ENCODE measurements at regions not wholly inside any gene's neighbourhood (a gene's known extent, or its start where the extent isn't known, plus 50 kb on each side); places are given as distances from the start of the nearest gene placed in this dataset.

DNA sequence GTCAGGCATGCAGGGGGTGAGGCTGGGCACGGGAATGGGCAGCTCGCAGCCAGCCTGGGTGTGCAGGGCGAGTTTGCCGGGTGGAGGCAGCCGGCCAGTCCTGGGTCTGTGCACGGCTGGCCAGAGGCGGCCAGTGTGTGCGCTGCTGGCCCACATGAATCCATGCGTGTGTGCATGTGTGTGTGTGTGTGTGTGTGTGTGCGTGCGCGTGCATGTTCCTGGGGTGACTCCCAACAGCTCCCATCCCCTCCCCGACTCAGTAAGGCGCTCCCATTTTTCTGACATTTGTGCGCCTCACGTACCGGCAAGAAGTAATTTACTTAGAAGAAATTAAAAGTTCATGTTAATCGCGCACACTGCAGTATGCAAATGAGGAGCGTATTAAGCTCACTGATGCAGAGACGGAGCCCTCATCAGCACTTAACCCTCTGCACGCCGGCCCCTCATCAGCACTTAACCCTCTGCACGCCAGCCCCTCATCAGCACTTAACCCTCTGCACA, 55.4 kb upstream of the ACSF3 start:
- no peak overlapping the region for H3K4me3 ChIP-seq (ENCODE audit: low read length)
- DNase-seq: no peak
- no peaks in the 10 kb centered on the region for H3K36me3 ChIP-seq (ENCODE audit: control insufficient read depth, insufficient read depth, low read length)
- Mint-ChIP-seq H3K4me3 (no peak overlapping the region), H3K27me3 (ENCODE audit: insufficient read depth) (peaks cover 2% of the 10 kb centered on the region), H3K36me3 (ENCODE audit: low read depth) (no peaks in the 10 kb centered on the region), H3K4me1 (peaks cover 10% of the 10 kb centered on the region), H3K27ac (no peak overlapping the region), H3K9me3 (no peaks in the 10 kb centered on the region)
- H3K27me3 ChIP-seq (ENCODE audit: control insufficient read depth, insufficient read depth, low read length, poor library complexity, severe bottlenecking): no peaks in the 10 kb centered on the region
- no peaks in the 10 kb centered on the region for H3K4me1 ChIP-seq (ENCODE audit: control insufficient read depth, insufficient read depth, low read length)
- H3K9me3 ChIP-seq (ENCODE audit: control insufficient read depth, low read length): no peaks in the 10 kb centered on the region
- no peak overlapping the region for H3K9ac ChIP-seq (ENCODE audit: extremely low read depth, low read length, poor library complexity, severe bottlenecking)
- 60 to 75% methylated on average over 10 to 19 of the region's 24 CpGs for WGBS, 2 experiments (ENCODE audit: insufficient coverage in 1 of 2, insufficient read length in 1 of 2)
- H3K27ac ChIP-seq (ENCODE audit: low read depth, low read length): no peak overlapping the region
- TF ChIP-seq, protein P1, sequence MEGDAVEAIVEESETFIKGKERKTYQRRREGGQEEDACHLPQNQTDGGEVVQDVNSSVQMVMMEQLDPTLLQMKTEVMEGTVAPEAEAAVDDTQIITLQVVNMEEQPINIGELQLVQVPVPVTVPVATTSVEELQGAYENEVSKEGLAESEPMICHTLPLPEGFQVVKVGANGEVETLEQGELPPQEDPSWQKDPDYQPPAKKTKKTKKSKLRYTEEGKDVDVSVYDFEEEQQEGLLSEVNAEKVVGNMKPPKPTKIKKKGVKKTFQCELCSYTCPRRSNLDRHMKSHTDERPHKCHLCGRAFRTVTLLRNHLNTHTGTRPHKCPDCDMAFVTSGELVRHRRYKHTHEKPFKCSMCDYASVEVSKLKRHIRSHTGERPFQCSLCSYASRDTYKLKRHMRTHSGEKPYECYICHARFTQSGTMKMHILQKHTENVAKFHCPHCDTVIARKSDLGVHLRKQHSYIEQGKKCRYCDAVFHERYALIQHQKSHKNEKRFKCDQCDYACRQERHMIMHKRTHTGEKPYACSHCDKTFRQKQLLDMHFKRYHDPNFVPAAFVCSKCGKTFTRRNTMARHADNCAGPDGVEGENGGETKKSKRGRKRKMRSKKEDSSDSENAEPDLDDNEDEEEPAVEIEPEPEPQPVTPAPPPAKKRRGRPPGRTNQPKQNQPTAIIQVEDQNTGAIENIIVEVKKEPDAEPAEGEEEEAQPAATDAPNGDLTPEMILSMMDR (conservative IDR thresholded peaks at IDR 0.05): no peak

DNA sequence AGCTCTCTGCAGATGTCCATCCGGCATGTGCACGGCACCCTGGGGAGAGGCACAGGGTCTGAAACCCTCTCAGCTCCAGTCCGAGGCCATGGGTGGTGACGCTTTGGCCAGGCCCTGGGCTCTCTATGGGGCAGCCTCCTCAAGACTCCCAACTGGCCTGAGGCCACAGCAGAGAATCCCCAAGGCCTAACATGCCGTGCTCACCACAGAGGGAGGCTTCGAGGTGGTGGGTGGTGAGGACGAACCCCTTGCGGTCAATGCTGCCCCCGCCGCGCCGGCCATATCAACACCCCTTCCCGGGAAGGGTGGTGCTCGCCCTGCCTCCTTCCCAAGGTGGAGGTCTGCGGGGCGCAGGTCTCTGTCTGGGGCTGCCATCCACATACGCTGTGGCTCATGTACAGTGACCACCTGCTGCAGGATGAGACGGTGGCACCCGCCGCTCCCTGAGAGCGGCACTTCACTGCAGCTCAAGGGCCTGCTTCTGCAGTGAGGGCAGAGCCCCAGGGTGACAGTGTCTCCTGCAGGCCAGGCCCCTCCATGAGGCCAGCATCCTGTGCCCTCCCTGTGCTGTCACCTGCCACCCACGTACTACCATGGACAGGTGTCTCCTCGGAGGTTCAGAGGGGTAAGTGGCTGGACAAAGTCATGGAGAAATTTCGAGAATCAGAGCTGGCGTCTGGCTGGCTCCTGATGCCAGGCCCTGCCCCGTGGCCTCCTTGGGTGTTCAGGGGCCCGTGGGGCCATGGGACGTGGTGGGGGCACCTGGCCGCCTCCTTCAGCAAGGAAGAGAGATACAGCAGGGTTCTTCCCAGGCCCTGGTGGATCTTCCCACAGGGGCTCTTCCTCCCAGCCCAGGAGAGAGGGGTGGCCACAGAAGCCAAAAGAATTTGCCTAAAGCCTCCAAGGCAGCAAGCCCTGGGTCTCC, 54.6 kb upstream of the ACSF3 start:
- H3K27ac Mint-ChIP-seq: no peak overlapping the region
- no peaks in the 10 kb centered on the region for H3K4me1 ChIP-seq (ENCODE audit: control insufficient read depth, insufficient read depth, low read length)
- no peak for DNase-seq
- WGBS, 2 experiments (ENCODE audit: insufficient coverage in 1 of 2, insufficient read length in 1 of 2): 87 to 95% methylated on average over 21 to 29 of the region's 29 CpGs
- no peaks in the 10 kb centered on the region for H3K9me3 ChIP-seq (ENCODE audit: control insufficient read depth, low read length)
- H3K36me3 ChIP-seq (ENCODE audit: control insufficient read depth, insufficient read depth, low read length): no peaks in the 10 kb centered on the region
- no peak overlapping the region for H3K4me3 Mint-ChIP-seq
- peaks cover 10% of the 10 kb centered on the region for H3K4me1 Mint-ChIP-seq
- H3K27ac ChIP-seq (ENCODE audit: low read depth, low read length): no peak overlapping the region
- H3K9me3 Mint-ChIP-seq: no peaks in the 10 kb centered on the region
- peaks cover 2% of the 10 kb centered on the region for H3K27me3 Mint-ChIP-seq (ENCODE audit: insufficient read depth)
- TF ChIP-seq, protein P1 (conservative IDR thresholded peaks at IDR 0.05): no peak
- no peaks in the 10 kb centered on the region for H3K27me3 ChIP-seq (ENCODE audit: control insufficient read depth, insufficient read depth, low read length, poor library complexity, severe bottlenecking)
- no peak overlapping the region for H3K4me3 ChIP-seq (ENCODE audit: low read length)
- no peak overlapping the region for H3K9ac ChIP-seq (ENCODE audit: extremely low read depth, low read length, poor library complexity, severe bottlenecking)
- H3K36me3 Mint-ChIP-seq (ENCODE audit: low read depth): no peaks in the 10 kb centered on the region

DNA sequence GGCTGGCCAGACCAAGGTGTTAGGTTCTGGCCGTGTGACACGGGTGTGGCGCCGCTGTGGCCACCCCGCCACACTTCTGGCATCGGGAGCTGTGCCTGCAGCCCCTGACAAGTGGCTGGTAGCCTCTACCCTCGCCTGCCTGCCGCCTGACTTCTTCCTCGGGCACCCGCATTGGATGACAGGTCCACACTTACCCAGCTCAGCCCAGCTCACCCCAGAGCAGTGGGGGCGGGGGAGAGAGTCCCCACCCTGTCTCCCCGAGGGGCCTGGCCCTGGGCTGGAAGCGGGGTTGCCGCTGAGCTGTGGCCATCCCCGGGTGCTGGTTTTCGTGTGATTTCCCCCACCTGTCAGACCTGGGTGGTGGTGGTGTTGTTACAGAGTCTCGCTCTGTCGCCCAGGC, 53.9 kb upstream of the ACSF3 start:
- TF ChIP-seq, protein P1 (conservative IDR thresholded peaks at IDR 0.05): no peak
- WGBS, 2 experiments (ENCODE audit: insufficient coverage in 1 of 2, insufficient read length in 1 of 2): 80 to 90% methylated on average over 1 to 16 of the region's 18 CpGs
- H3K36me3 Mint-ChIP-seq (ENCODE audit: low read depth): no peaks in the 10 kb centered on the region

More for the DNA sequence above, 53.9 kb upstream of the ACSF3 start:
- Histone ChIP-seq H3K4me1 (ENCODE audit: control insufficient read depth, insufficient read depth, low read length) (no peaks in the 10 kb centered on the region), H3K4me3 (ENCODE audit: low read length) (no peak overlapping the region), H3K9me3 (ENCODE audit: control insufficient read depth, low read length) (no peaks in the 10 kb centered on the region), H3K9ac (ENCODE audit: extremely low read depth, low read length, poor library complexity, severe bottlenecking) (no peak overlapping the region), H3K36me3 (ENCODE audit: control insufficient read depth, insufficient read depth, low read length) (no peaks in the 10 kb centered on the region), H3K27me3 (ENCODE audit: control insufficient read depth, insufficient read depth, low read length, poor library complexity, severe bottlenecking) (no peaks in the 10 kb centered on the region), H3K27ac (ENCODE audit: low read depth, low read length) (no peak overlapping the region)
- Mint-ChIP-seq H3K4me3 (no peak overlapping the region), H3K4me1 (peaks cover 10% of the 10 kb centered on the region), H3K27me3 (ENCODE audit: insufficient read depth) (peaks cover 2% of the 10 kb centered on the region), H3K9me3 (no peaks in the 10 kb centered on the region), H3K27ac (no peak overlapping the region)
- DNase-seq: no peak
